Lung (tissue), 11 donors: ENCODE measurements at regions not wholly inside any gene's neighbourhood (a gene's known extent, or its start where the extent isn't known, plus 50 kb on each side); places are given as distances from the start of the nearest gene placed in this dataset.

Source experiments
- ATAC-seq: fragments of 200-7000 bp; cut with Tn5 transposase; one replicate; pipeline ENCODE4 v1.9.1; 2020; ENCODE audit warnings: moderate number of reproducible peaks; ENCODE audit not compliant: insufficient read depth, low FRiP score
- DNase-seq, 3 donors: peaks; one replicate each; pipeline ENCODE4 v3.0.0-alpha.2; 2013 to 2017
- H3K27ac ChIP-seq, 2 donors: one replicate each; pipeline ENCODE4 v1.5.1; 2013; ENCODE audit warnings: mild to moderate bottlenecking in 2 of 2, moderate library complexity in 2 of 2, control low read depth in 1 of 2, inconsistent platforms in 1 of 2, low read depth in 1 of 2, low read length in 1 of 2
- H3K27me3 ChIP-seq, 3 donors: one replicate each; pipeline ENCODE4 v1.5.1; 2013; ENCODE audit warnings: low read length in 2 of 3; ENCODE audit not compliant: control insufficient read depth in 3 of 3, insufficient read depth in 3 of 3
- H3K36me3 ChIP-seq, 4 donors: one replicate each; pipeline ENCODE4 v1.5.1; 2013; ENCODE audit warnings: low read length in 4 of 4, mild to moderate bottlenecking in 1 of 4, moderate library complexity in 1 of 4; ENCODE audit not compliant: control insufficient read depth in 4 of 4, insufficient read depth in 4 of 4
- H3K4me1 ChIP-seq, 5 donors: one replicate each; pipeline ENCODE4 v1.5.1; 2013; ENCODE audit warnings: low read length in 5 of 5, mild to moderate bottlenecking in 2 of 5, moderate library complexity in 1 of 5; ENCODE audit not compliant: control insufficient read depth in 5 of 5, insufficient read depth in 5 of 5
- H3K4me3 ChIP-seq: one replicate; pipeline ENCODE4 v1.5.1; 2013; ENCODE audit warnings: mild to moderate bottlenecking, control low read depth, moderate library complexity
- H3K9ac ChIP-seq, 2 donors: one replicate each; pipeline ENCODE4 v1.5.1; 2013; ENCODE audit warnings: low read length in 2 of 2, control low read depth in 1 of 2; ENCODE audit not compliant: insufficient read depth in 1 of 2
- H3K9me3 ChIP-seq, 4 donors: one replicate each; pipeline ENCODE4 v1.5.1; 2013; ENCODE audit warnings: low read length in 3 of 4, mild to moderate bottlenecking in 1 of 4, moderate library complexity in 1 of 4; ENCODE audit not compliant: control insufficient read depth in 4 of 4, insufficient read depth in 3 of 4
- CTCF ChIP-seq: IDR thresholded peaks from 2 replicates; pipeline ENCODE4 v1.5.1; 2012; ENCODE audit warnings: mild to moderate bottlenecking; ENCODE audit errors: control extremely low read depth, extremely low read depth
- WGBS, 2 donors: extraction: QIAGEN DNeasy Blood & Tissue Kit; methylation state at CpG; one replicate each; pipeline ENCODE4 v1.1.7; 2013; 5-methylcytosine and 5-hydroxymethylcytosine counted together
- donor health status: control.
- donor health status: control.
- donor health status: Bipolar disorder and iron deficiency.
- donor health status: healthy.
- donor health status: DM: yes; HTN: yes; CAD: no.

- Histone ChIP-seq H3K4me1 (peaks cover 0 to 13% (median 5%) of the 10 kb centered on the region in 5 donors), H3K4me3 (no peak overlapping the region), H3K9me3 (no peaks in the 10 kb centered on the region), H3K27me3 (peaks cover 0 to 33% (median 11%) of the 10 kb centered on the region in 3 donors), H3K27ac (no peak overlapping the region), H3K9ac (no peak overlapping the region), H3K36me3 (no peaks in the 10 kb centered on the region)
- peak; percentile 40 to 74 (median 42) for DNase-seq
- WGBS, 2 donors = 28 to 51% methylated on average over 33 of the region's 33 CpGs
- no peak for ATAC-seq
- TF ChIP-seq CTCF = no peak
Measured at GRCh38 chr2:120522151-120522751, 176.3 kb downstream of the INHBB start.

- DNase-seq (no peak), ATAC-seq (no peak)
- Histone ChIP-seq H3K27me3 (peaks cover 0 to 39% (median 12%) of the 10 kb centered on the region in 3 donors), H3K9me3 (no peaks in the 10 kb centered on the region), H3K36me3 (no peaks in the 10 kb centered on the region), H3K4me3 (no peak overlapping the region), H3K27ac (no peak overlapping the region), H3K9ac (no peak overlapping the region), H3K4me1 (peaks cover 0 to 13% (median 5%) of the 10 kb centered on the region in 5 donors)
- TF ChIP-seq CTCF = no peak
- WGBS, 2 donors = 94 to 96% methylated on average over 5 of the region's 5 CpGs
Measured at GRCh38 chr2:120523766-120524165, 177.8 kb downstream of the INHBB start.

GRCh38 chr2:120524174-120524573 is 178.2 kb downstream of the INHBB start:
- peaks cover 0 to 39% (median 13%) of the 10 kb centered on the region in 3 donors for H3K27me3 ChIP-seq
- H3K9ac ChIP-seq = no peak overlapping the region
- ATAC-seq = no peak
- H3K4me1 ChIP-seq = peaks cover 0 to 13% (median 5%) of the 10 kb centered on the region in 5 donors
- H3K9me3 ChIP-seq = no peaks in the 10 kb centered on the region
- DNase-seq = no peak
- WGBS, 2 donors = 80 to 88% methylated on average over 9 of the region's 9 CpGs
- no peak overlapping the region for H3K27ac ChIP-seq
- H3K4me3 ChIP-seq = no peak overlapping the region
- no peaks in the 10 kb centered on the region for H3K36me3 ChIP-seq
- no peak for TF ChIP-seq CTCF
